ENCODE measurements at regions not wholly inside any gene's neighbourhood (a gene's known extent, or its start where the extent isn't known, plus 50 kb on each side); places are given as distances from the start of the nearest gene placed in this dataset.

- no peak for DNase-seq
These were observed 180.6 kb downstream of the IRS1 start for GRCh38 chr2:226618875-226619605.

- DNase-seq, result no peak
These were observed 181.1 kb downstream of the IRS1 start for GRCh38 chr2:226618544-226618874.

DNA sequence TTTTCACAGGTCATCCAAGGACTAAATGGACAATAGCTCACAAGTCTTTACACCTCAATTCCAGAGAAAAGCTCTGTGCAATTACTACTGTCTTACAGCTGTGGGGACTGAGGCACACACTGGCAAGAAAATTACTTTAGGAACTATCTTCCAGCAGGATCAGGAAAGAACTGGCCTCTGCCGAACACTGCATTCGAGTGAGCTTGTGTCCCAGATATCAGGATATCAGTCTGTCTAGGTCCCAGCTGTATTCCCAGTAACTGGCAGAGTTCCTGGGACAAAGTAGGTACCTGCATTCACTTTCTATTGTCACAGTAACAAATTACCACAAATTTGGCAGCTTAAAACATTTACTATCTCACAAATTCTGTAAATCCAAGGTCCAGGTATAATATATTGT lies 183.7 kb downstream of the IRS1 start:
- no peak for DNase-seq

GRCh38 chr2:226611944-226612318 lies 187.7 kb downstream of the IRS1 start:
- DNase-seq, result no peak

DNA sequence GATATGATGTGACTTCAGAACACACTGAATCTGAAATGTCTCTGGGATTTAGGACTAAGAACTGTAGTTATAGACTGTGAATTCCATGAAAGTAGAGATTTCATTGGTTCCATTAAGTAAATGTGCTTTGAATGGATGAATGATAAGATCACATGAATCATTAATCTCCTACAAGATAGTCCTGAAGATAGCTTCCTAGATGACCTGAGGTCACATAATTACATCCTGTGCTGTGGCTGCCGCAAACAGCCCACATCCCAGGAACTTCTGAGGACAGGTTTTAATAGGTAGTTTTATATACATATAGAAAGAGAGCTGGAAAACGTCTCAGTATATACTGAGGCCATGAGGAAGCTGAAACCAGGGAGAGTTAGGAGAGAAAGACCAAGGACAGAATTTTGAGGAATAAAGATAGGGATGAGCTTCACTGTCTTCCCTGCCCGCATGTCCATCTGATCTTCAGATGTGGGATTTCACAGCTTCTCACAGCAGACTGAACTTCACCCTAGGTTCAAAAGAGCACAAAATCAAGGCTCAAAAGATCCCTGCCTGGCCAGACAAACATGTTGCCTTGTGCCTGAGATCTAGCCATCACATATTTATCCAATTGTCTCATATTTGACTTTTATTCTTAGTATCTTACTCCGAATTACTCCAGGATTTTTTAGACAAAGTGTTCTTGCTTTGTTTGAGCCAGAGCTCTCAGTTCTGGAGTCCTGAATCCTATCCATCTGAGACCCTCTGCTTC lies 188.2 kb downstream of the IRS1 start:
- no peak for DNase-seq

DNA sequence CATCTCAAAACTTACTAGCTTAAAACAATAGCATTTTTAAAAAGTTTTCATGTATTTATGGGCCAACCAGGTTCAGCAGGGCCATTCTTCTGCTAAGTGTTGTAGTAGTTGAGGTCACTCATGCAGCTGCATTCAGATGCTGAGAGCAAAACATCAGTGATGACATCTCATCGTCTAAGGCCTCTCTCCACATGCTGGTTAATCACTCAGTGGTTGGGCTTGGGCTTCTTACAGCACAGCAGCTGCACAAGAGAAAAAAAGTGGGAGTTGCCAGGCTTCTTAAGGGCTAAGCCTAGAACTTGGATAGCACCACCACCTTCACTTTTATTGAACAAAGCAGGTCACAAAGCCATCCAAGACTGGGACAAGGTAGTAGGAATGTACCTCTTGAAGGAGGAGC lies 190.3 kb downstream of the IRS1 start:
- no peak for DNase-seq

DNA sequence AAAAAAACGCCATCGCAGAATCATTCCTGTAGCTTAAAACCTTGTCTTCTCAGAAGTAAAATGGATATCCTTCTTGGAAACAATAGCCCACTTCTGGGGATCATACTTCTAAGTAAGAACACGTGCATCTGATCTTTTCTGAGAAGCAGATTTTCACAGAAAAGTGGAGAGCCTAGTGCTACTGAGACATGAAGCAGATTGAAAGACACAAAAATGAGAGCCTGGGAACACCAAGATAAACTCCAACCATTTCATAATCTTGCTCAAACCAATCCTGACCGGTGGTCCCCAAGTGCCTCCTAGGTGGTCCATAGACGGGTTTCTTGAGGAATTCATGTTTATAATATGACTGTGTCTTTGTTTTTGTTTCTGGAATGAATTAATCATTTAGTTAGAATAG lies 191.2 kb downstream of the IRS1 start:
- no peak for DNase-seq

- no peak for DNase-seq
These were observed 192.2 kb downstream of the IRS1 start for GRCh38 chr2:226607379-226607778.

DNA sequence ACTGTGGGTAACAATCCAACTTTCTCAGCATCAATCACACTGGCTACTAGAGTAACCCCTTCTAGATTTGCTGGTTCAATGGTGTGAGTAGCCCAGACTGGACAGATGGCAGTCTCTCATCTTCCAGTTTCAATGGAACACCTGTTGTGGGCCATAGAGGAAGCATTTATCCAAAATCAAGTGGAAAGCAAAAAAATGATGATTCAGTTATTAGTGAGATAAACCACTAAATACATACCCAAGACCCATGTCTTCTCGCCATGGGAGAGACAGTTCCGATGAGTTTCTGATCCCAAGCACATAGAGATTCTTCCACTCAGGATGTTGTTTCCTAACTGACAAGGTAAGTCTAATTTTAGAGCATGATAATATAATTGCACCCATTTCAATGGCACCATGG lies 194.0 kb downstream of the IRS1 start:
- no peak for DNase-seq

DNA sequence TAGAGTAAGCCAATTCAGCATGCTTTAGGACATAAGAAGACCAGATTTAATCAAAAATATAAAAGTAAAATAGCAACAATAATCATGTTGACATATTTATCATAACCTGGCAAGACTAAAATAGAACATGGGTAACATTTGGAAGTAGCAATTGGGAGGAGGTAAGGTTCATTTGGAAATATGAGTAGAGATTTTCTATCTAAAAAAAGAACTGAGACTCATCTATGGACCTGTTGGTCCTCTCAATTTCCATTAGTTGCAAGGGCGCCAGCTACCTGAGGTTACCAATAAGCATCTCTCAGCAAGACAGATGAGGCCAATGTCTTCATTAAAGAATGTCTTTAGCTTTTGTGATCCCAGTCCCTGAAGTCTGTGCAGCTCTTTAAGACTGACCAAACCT lies 196.0 kb downstream of the IRS1 start:
- no peak for DNase-seq

DNA sequence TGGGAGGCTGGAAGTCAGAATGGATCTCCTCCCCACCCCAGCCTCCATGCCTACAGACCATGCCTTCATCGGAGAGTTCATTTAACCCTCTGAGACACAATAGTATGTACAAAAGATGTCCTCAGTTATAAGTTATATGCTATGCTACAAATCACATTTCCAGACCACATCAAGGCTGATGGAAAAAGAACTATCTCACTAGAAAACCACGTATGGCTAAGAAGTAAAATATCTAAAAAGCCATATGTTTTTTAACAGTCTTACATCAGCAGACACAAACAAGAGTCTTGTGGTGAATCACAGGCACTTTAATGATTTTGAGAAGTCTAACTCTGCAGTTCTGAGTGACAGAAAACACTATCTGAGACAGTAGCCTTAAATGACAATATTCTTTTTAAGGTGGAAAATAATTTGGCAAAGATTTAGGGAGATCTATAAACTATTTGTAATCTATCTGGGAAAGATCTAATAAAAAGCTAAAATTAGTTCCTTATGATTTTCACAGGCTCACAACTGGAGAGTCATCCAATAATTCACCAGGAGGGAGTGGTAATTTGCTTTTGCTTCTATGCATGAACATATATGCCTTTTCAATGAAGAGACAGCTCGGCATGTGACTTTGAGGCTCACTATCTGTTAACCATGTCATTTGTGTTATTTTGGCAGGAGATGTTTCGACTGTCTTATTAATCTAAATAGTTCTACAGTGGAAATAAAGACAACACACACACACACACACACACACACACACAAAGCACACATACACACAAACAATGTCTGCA lies 197.5 kb downstream of the IRS1 start:
- no peak for DNase-seq

DNA sequence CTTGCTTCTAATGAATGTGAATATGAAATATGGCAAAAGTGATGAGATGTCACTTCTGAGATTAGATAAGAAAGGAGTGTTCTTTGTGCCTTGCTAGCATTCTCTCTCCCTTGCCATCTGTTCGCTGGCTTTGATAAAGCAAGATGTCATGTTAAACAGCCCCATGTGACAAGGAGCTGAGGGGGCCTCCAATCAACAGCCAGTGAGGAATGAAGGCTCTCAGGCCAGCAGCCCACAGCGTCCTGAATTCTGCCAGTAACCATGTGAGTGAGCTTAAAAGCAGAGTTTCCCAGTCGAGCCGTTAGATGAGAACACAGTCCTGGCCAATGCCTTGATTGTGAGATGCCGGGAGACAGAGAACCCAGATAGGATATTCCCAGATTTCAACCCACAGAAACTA lies 198.8 kb downstream of the IRS1 start:
- DNase-seq, result no peak

DNA sequence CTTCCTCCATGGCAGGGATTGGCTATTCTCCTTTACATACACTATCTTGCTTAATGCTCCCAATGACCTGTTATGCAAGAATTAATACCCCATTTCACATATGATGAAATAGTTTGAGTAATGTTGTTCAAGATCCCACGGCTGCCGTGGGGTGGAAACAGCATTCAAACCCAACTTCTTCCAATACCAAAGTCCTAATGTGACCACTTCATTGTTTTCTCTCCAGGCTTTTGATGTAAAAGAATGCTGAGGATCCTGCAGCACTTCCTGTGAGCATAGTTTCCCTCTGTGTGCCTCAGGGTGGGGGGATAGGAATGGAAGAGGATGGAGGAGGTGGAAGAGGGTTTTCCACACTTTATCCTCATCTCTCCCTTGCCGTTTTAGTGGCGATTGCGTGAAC lies 199.4 kb downstream of the IRS1 start:
- DNase-seq, result no peak

- no peak for DNase-seq
These were observed 210.6 kb downstream of the IRS1 start for GRCh38 chr2:226589043-226589442.

DNA sequence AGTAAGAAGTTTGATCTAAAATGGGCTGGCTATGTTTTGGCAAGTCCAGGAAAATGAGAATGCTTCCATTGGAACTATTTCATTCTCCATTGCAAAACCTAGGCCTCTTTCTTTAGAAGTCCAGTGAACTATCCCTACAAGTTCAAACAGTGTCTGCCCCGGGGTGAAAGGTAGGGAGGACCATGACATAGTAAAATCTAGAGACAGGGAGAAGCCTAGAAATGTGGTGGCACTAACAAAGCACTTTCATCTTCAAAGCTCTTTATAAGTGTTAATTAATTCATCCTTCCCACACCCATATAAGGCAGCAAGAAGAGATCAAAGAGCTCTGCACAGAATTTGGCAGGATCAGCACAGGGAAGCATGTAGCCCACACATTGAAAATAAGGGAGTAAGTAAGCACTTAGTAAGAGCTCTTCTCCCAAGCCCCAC lies 214.5 kb downstream of the IRS1 start:
- no peak for DNase-seq

DNA sequence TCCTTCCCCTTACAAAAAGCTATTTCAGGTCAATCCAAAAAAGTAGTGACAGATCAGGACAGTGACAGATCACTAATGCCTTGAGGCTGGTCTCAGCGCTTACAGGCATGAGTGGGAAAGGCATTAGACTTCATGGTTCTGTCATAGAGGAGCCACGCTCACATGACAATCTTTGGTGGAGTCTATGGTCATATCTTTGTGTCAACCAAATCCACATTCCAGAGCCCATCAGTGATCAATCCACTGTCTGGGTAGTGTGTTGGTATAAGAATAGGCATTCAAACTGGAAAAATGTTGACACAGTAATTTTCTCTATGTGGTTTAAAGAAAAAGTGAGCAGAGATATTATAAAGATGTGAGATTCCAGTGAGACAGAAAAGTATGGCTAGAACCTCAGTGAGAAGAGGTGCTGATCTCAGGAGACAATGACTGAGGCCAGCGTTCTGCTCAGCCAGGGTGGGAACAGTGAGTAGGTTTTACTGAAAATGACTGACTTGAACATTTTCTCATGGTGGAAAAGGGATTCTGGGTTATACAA lies 215.0 kb downstream of the IRS1 start:
- DNase-seq, result no peak

- no peak for DNase-seq
These were observed 215.9 kb downstream of the IRS1 start for GRCh38 chr2:226583715-226584114.

GRCh38 chr2:226581661-226582060 lies 218.0 kb downstream of the IRS1 start:
- no peak for DNase-seq

- no peak for DNase-seq
These were observed 218.6 kb downstream of the IRS1 start for GRCh38 chr2:226581004-226581403.

GRCh38 chr2:226580403-226580802 lies 219.2 kb downstream of the IRS1 start:
- DNase-seq, result no peak

DNA sequence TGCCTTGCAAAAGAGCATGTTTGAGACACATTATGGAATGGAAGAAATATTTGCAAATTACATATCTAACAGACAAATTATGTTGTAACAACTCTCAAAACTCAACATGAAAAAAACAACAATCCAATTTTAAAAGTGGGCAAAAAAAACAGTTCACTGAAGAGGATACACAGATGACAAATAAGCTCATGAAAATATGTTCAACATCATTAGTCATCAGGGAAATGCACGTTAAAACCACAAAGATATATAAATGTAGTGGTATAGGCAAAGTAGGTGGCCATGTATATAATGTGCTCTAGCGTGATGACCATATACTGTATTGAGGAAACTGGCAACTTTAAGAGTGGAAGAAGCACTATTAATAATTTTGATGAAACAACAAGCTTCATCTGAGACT lies 220.1 kb downstream of the IRS1 start:
- DNase-seq, result no peak

GRCh38 chr2:226578879-226579278 lies 220.7 kb downstream of the IRS1 start:
- DNase-seq, result no peak

DNA sequence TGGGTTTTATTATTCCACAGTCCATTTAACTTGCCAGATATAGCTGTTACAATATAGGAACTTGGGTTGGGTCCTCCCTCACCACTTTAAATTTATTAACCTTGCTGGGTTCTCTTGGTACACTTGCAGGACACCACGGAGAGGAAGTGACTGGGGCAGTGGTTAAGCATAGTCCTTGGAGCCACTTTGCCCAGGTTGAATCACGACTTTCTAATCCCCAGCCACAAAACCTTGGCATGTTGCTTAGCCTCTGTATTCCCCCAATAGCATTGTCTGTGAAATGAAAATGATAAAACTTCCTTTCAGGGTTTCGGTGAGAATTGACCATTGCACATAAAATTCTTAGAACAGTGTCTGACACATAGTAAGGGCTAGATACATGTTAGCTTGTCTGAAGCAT lies 221.2 kb downstream of the IRS1 start:
- no peak for DNase-seq

DNA sequence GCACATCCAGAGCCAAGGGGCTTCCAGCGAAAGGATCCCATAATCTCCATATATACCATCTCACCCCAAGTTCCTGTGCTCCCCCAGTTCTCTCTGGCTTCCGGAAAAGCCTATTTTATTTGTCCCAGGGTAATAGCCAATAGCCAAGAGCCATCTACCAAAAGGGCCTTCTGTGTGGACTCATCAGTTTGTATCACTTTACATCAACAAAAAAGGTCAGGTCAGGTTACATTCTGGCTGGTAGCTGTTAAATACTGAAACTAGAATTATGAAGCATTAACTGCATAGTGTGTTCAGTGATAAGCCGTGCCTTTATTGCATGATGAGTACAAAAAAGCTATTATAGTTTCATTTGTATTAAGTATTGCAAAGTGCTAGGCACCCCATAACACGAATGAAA lies 223.7 kb downstream of the IRS1 start:
- no peak for DNase-seq
